GM12878 (cell line): ENCODE measurements at regions not wholly inside any gene's neighbourhood (a gene's known extent, or its start where the extent isn't known, plus 50 kb on each side); places are given as distances from the start of the nearest gene placed in this dataset.

Experiments used
- ATAC-seq: fragments of 200-7000 bp; cut with Tn5 transposase; 3 replicates; pipeline ENCODE4 v1.9.1; 2020; ENCODE audit warnings: mild to moderate bottlenecking, moderate library complexity
- BruUV-seq: library from RNA; stranded (reverse); fragments of 400-500 nt; replicated peaks from 2 replicates; lab custom pipeline; 2021; lab: Mats Ljungman, UMichigan
- CTCF ChIA-PET: fragments of 300-600 bp; sonication (Branson Sonifier 250); formaldehyde crosslinking; extraction: SDS; loops from one replicate; lab custom pipeline; 2021; ENCODE audit warnings: inconsistent platforms; lab: Yijun Ruan, JAX
- POLR2A ChIA-PET: fragments of 350-600 bp; formaldehyde crosslinking; extraction: SDS; loops from one replicate; lab custom pipeline; 2021; ENCODE audit warnings: inconsistent platforms; lab: Charles Lee
- RAD21 ChIA-PET: fragments of 300-600 bp; sonication (Branson Sonifier 250); formaldehyde crosslinking; loops from one replicate; lab custom pipeline; 2023; ENCODE audit warnings: antibody characterized with exemption; ENCODE audit not compliant: unreplicated experiment; lab: Charles Lee
- SMC1A ChIA-PET: fragments of 300-600 bp; sonication (Branson Sonifier 250); formaldehyde crosslinking; loops from one replicate; lab custom pipeline; 2023; ENCODE audit not compliant: unreplicated experiment, uncharacterized antibody; lab: Charles Lee
- DNase-seq: peaks from one replicate; pipeline ENCODE4 v3.0.0-alpha.2; 2011; ENCODE audit warnings: low read depth, low spot score
- FAIRE-seq: peaks from 3 replicates; lab custom pipeline; 2011; peaks lifted over from hg19 to GRCh38; lab: Jason Lieb, UNC
- H2AFZ ChIP-seq: 2 replicates; pipeline ENCODE4 v1.6.0; 2011; ENCODE audit warnings: low read depth, low read length, control low read depth; ENCODE audit not compliant: control insufficient read depth
- H3K27ac ChIP-seq: 2 replicates; pipeline ENCODE4 v1.5.1; 2011; ENCODE audit warnings: control low read depth; ENCODE audit not compliant: control insufficient read depth, insufficient read depth
- H3K27me3 ChIP-seq, 2 experiments: replicated peaks in 1 of 2; 2 replicates each; pipeline versions ENCODE4 v1.6.0 to v1.6.1; 2011; ENCODE audit warnings: low read length in 1 of 2; ENCODE audit not compliant: control insufficient read depth in 2 of 2, insufficient read depth in 2 of 2
- H3K36me3 ChIP-seq, 2 experiments: 2 replicates each; pipeline ENCODE4 v1.5.1; 2011; ENCODE audit warnings: low read length in 1 of 2; ENCODE audit not compliant: control insufficient read depth in 2 of 2, insufficient read depth in 2 of 2
- H3K4me1 ChIP-seq: 2 replicates; pipeline ENCODE4 v1.6.1; 2011; ENCODE audit warnings: mild to moderate bottlenecking, low read length, moderate library complexity, mixed read lengths; ENCODE audit not compliant: control insufficient read depth, insufficient read depth
- H3K4me2 ChIP-seq: 2 replicates; pipeline ENCODE4 v1.6.0; 2011; ENCODE audit warnings: control low read depth; ENCODE audit not compliant: control insufficient read depth, insufficient read depth
- H3K4me3 ChIP-seq: fragments of 200-600 bp; sonication (generic); 2 replicates; pipeline ENCODE4 v1.5.1; 2016
- H3K79me2 ChIP-seq: 2 replicates; pipeline ENCODE4 v1.6.0; 2011; ENCODE audit warnings: low read length; ENCODE audit not compliant: control insufficient read depth, insufficient read depth
- H3K9ac ChIP-seq: 2 replicates; pipeline ENCODE4 v1.8.0; 2011; ENCODE audit warnings: low read length, control low read depth, mixed read lengths; ENCODE audit not compliant: control insufficient read depth, insufficient read depth
- H3K9me3 ChIP-seq: replicated peaks from 3 replicates; pipeline ENCODE4 v1.5.1; 2011; ENCODE audit warnings: mild to moderate bottlenecking, low read length; ENCODE audit not compliant: control insufficient read depth, insufficient read depth
- H4K20me1 ChIP-seq: 2 replicates; pipeline ENCODE4 v1.6.0; 2011; ENCODE audit not compliant: control insufficient read depth, insufficient read depth
- ASH2L ChIP-seq: fragments of 300-600, 200-600 bp; sonication (generic); IDR thresholded peaks from 2 replicates; pipeline ENCODE4 v1.6.1; 2017; ENCODE audit warnings: low read depth, mild to moderate bottlenecking, borderline replicate concordance
- BMI1 ChIP-seq: fragments of 450-650 bp; IDR thresholded peaks from 2 replicates; pipeline ENCODE4 v1.6.1; 2016; ENCODE audit warnings: mild to moderate bottlenecking, moderate library complexity, borderline replicate concordance
- CHD2 ChIP-seq: IDR thresholded peaks from 2 replicates; pipeline ENCODE4 v1.6.1; 2011; ENCODE audit warnings: low read depth, low read length, improper control_type of control experiment, borderline replicate concordance
- FOXK2 ChIP-seq: fragments of 450-650 bp; IDR thresholded peaks from 2 replicates; pipeline ENCODE4 v1.6.1; 2017; ENCODE audit warnings: mild to moderate bottlenecking, moderate library complexity
- FOXM1 ChIP-seq: IDR thresholded peaks from 2 replicates; pipeline ENCODE4 v1.6.1; 2012; ENCODE audit warnings: low read depth, mild to moderate bottlenecking, inconsistent platforms, low read length, moderate library complexity
- GATAD2B ChIP-seq: fragments of 450-650 bp; conservative IDR thresholded peaks from 2 replicates; pipeline ENCODE4 v1.6.1; 2017; ENCODE audit warnings: low read depth, mild to moderate bottlenecking, moderate library complexity
- HDAC6 ChIP-seq: fragments of 200-600 bp; sonication (generic); IDR thresholded peaks from one replicate; pipeline ENCODE4 v1.8.0; 2017; ENCODE audit warnings: antibody characterized with exemption; ENCODE audit not compliant: unreplicated experiment
- JUNB ChIP-seq: IDR thresholded peaks from 2 replicates; pipeline ENCODE4 v1.6.1; 2016; ENCODE audit warnings: antibody characterized with exemption, mild to moderate bottlenecking
- KLF5 ChIP-seq: fragments of 450-650 bp; IDR thresholded peaks from 2 replicates; pipeline ENCODE4 v1.6.1; 2014; ENCODE audit warnings: mild to moderate bottlenecking; ENCODE audit not compliant: partially characterized antibody
- MYC ChIP-seq: IDR thresholded peaks from 2 replicates; pipeline ENCODE4 v1.6.1; 2011; ENCODE audit warnings: mild to moderate bottlenecking, low read length, moderate library complexity, inconsistent platforms; ENCODE audit not compliant: insufficient read depth, insufficient replicate concordance, insufficient read length, severe bottlenecking
- NR2C2 ChIP-seq: IDR thresholded peaks from 2 replicates; pipeline ENCODE4 v1.6.1; 2011; ENCODE audit warnings: borderline replicate concordance, low read depth; ENCODE audit not compliant: control insufficient read depth, insufficient read length
- NR2F1 ChIP-seq: fragments of 450-650 bp; conservative IDR thresholded peaks from 2 replicates; pipeline ENCODE4 v1.6.1; 2017; ENCODE audit warnings: mild to moderate bottlenecking
- POLR2AphosphoS5 ChIP-seq: IDR thresholded peaks from 2 replicates; pipeline ENCODE4 v1.6.1; 2011; ENCODE audit warnings: mild to moderate bottlenecking, low read length, inconsistent platforms
- STAT3 ChIP-seq: IDR thresholded peaks from 2 replicates; pipeline ENCODE4 v1.6.1; 2011; ENCODE audit warnings: low read depth, low read length, improper control_type of control experiment
- ZBTB11 ChIP-seq: fragments of 450-650 bp; formaldehyde crosslinking; IDR thresholded peaks from 2 replicates; pipeline ENCODE4 v1.5.0; 2022; ENCODE audit warnings: mild to moderate bottlenecking, missing genetic modification characterization
- WGBS: methylation state at CpG from one replicate; pipeline ENCODE4 v1.1.6; 2016; ENCODE audit warnings: low lambda C conversion rate; ENCODE audit not compliant: insufficient replicate concordance, insufficient coverage; ENCODE audit errors: missing lambda C conversion rate; 5-methylcytosine and 5-hydroxymethylcytosine counted together
- in situ Hi-C: fragments of 300-500 bp; cut with MboI; formaldehyde crosslinking; loops from 9 replicates; pipeline ENCODE4 v1.14.3; 2018; ENCODE audit warnings: mixed read lengths
- intact Hi-C: fragments of 100-400 bp; cut with micrococcal nuclease; formaldehyde crosslinking; loops from one replicate; pipeline ENCODE4 v1.14.2; 2022; ENCODE audit not compliant: unreplicated experiment

- CTCF ChIA-PET, result no interaction called here
- in situ Hi-C loops, result no loop called here
Observed at GRCh38 chrX:15953801-15954200, 99.2 kb upstream of the AP1S2 start.

More at GRCh38 chrX:15953801-15954200, 99.2 kb upstream of the AP1S2 start:
- ChIA-PET RAD21 (no interaction called here), SMC1A (no interaction called here), POLR2A (no interaction called here)
- no peak for ATAC-seq
- H2AFZ ChIP-seq, result no peak overlapping the region
- H3K9ac ChIP-seq, result no peak overlapping the region
- no peaks in the 10 kb centered on the region for H3K36me3 ChIP-seq
- H3K27me3 ChIP-seq, result no peaks in the 10 kb centered on the region
- H3K4me3 ChIP-seq, result no peak overlapping the region
- 32% methylated on average over 2 of the region's 2 CpGs for WGBS
- H3K9me3 ChIP-seq, result no peaks in the 10 kb centered on the region
- no peak overlapping the region for H3K27ac ChIP-seq
- no peak overlapping the region for H3K4me2 ChIP-seq
- DNase-seq, result no peak
- no peaks in the 10 kb centered on the region for H3K4me1 ChIP-seq
- TF ChIP-seq POLR2AphosphoS5 (no peak), MYC (no peak), CHD2 (no peak), FOXM1 (no peak), BMI1 (no peak), HDAC6 (no peak), ASH2L (no peak), NR2C2 (no peak), FOXK2 (no peak), GATAD2B (no peak), ZBTB11 (CRISPR knock-in tag) (no peak), KLF5 (no peak), STAT3 (no peak), JUNB (no peak), NR2F1 (no peak)
- intact Hi-C loops, result no loop called here
- no peaks in the 10 kb centered on the region for H3K79me2 ChIP-seq
- H4K20me1 ChIP-seq, result no peaks in the 10 kb centered on the region
- FAIRE-seq, result no peak
- BruUV-seq, result no TSS peak
